ENCODE measurements at regions not wholly inside any gene's neighbourhood (a gene's known extent, or its start where the extent isn't known, plus 50 kb on each side); places are given as distances from the start of the nearest gene placed in this dataset.

GRCh38 chr3:118548434-118548833, 486.2 kb downstream of the IGSF11 start:
- Histone ChIP-seq H3K27ac (ENCODE audit: low read depth, low read length) (no peak overlapping the region), H3K4me1 (ENCODE audit: control insufficient read depth in 1 of 2, insufficient read depth in 2 of 2, low read length in 2 of 2) (no peaks in the 10 kb centered on the region), H3K4me3 (ENCODE audit: low read depth in 1 of 2, low read length in 2 of 2) (no peak overlapping the region), H3K9me3 (ENCODE audit: control insufficient read depth in 1 of 2, low read length in 2 of 2) (no peaks in the 10 kb centered on the region), H3K27me3 (ENCODE audit: control insufficient read depth in 1 of 2, insufficient read depth in 2 of 2, low read length in 2 of 2) (no peaks in the 10 kb centered on the region), H3K36me3 (ENCODE audit: control insufficient read depth in 1 of 2, insufficient read depth in 2 of 2, low read length in 2 of 2) (no peaks in the 10 kb centered on the region), H3K9ac (ENCODE audit: low read depth in 1 of 2, low read length in 2 of 2) (no peak overlapping the region)

- no peaks in the 10 kb centered on the region for H3K36me3 ChIP-seq (ENCODE audit: control insufficient read depth in 1 of 2, insufficient read depth in 2 of 2, low read length in 2 of 2)
- no peak overlapping the region for H3K27ac ChIP-seq (ENCODE audit: low read depth, low read length)
- H3K4me1 ChIP-seq (ENCODE audit: control insufficient read depth in 1 of 2, insufficient read depth in 2 of 2, low read length in 2 of 2) = no peaks in the 10 kb centered on the region
- no peak overlapping the region for H3K4me3 ChIP-seq (ENCODE audit: low read depth in 1 of 2, low read length in 2 of 2)
- H3K27me3 ChIP-seq (ENCODE audit: control insufficient read depth in 1 of 2, insufficient read depth in 2 of 2, low read length in 2 of 2) = no peaks in the 10 kb centered on the region
- H3K9ac ChIP-seq (ENCODE audit: low read depth in 1 of 2, low read length in 2 of 2) = no peak overlapping the region
- H3K9me3 ChIP-seq (ENCODE audit: control insufficient read depth in 1 of 2, low read length in 2 of 2) = no peaks in the 10 kb centered on the region
Observed at GRCh38 chr3:118550122-118550521, 484.5 kb downstream of the IGSF11 start.

DNA sequence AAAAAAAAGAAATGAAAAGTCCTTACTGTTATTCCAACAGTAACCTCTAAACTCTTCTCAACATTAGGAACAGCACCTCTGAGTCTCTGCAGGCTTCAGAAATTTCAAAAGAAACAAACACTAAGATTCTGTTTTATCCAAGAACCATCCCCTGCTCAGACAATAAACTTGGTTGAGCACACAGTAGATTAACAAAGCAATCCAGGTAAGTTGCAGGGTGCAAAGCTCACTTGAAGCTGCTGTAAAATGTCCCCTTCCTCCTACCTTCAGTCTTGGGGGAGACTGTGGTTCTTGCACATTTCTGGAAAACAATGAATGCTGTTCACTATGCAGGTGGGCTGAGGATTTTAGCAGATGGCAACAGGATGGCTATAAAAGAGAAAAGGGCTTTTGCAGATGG, 484.1 kb downstream of the IGSF11 start:
- Histone ChIP-seq H3K36me3 (ENCODE audit: control insufficient read depth in 1 of 2, insufficient read depth in 2 of 2, low read length in 2 of 2) (no peaks in the 10 kb centered on the region), H3K9ac (ENCODE audit: low read depth in 1 of 2, low read length in 2 of 2) (no peak overlapping the region)

GRCh38 chr3:118554148-118554838, 480.4 kb downstream of the IGSF11 start:
- no peaks in the 10 kb centered on the region for H3K9me3 ChIP-seq (ENCODE audit: control insufficient read depth in 1 of 2, low read length in 2 of 2)
- no peaks in the 10 kb centered on the region for H3K27me3 ChIP-seq (ENCODE audit: control insufficient read depth in 1 of 2, insufficient read depth in 2 of 2, low read length in 2 of 2)
- no peaks in the 10 kb centered on the region for H3K36me3 ChIP-seq (ENCODE audit: control insufficient read depth in 1 of 2, insufficient read depth in 2 of 2, low read length in 2 of 2)
- no peaks in the 10 kb centered on the region for H3K4me1 ChIP-seq (ENCODE audit: control insufficient read depth in 1 of 2, insufficient read depth in 2 of 2, low read length in 2 of 2)
- H3K4me3 ChIP-seq (ENCODE audit: low read depth in 1 of 2, low read length in 2 of 2) = no peak overlapping the region
- no peak overlapping the region for H3K27ac ChIP-seq (ENCODE audit: low read depth, low read length)
- no peak overlapping the region for H3K9ac ChIP-seq (ENCODE audit: low read depth in 1 of 2, low read length in 2 of 2)

More for the DNA sequence above, 484.1 kb downstream of the IGSF11 start:
- H3K9me3 ChIP-seq (ENCODE audit: control insufficient read depth in 1 of 2, low read length in 2 of 2) = no peaks in the 10 kb centered on the region
- H3K27ac ChIP-seq (ENCODE audit: low read depth, low read length) = no peak overlapping the region
- no peaks in the 10 kb centered on the region for H3K4me1 ChIP-seq (ENCODE audit: control insufficient read depth in 1 of 2, insufficient read depth in 2 of 2, low read length in 2 of 2)
- no peak overlapping the region for H3K4me3 ChIP-seq (ENCODE audit: low read depth in 1 of 2, low read length in 2 of 2)
- H3K27me3 ChIP-seq (ENCODE audit: control insufficient read depth in 1 of 2, insufficient read depth in 2 of 2, low read length in 2 of 2) = no peaks in the 10 kb centered on the region

DNA sequence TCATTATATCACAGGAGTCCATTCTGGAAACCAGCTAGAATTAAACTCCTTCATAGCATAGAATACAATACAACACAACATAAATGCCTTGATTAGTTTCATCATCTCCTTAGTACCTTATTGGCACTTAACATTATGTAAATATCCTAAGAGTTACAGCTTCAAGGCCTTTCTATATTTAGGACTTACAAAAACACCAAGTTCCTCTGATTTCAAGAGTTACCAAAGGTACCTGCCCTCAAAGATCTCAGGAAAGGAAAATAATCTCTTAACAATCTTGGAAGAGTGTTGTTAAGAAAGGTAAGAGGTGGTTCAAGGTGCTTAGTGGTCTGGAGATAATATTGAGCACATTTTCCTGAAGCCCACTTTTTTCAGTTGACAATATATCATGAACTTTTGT, 477.7 kb downstream of the IGSF11 start:
- Histone ChIP-seq H3K36me3 (ENCODE audit: control insufficient read depth in 1 of 2, insufficient read depth in 2 of 2, low read length in 2 of 2) (no peaks in the 10 kb centered on the region), H3K9ac (ENCODE audit: low read depth in 1 of 2, low read length in 2 of 2) (no peak overlapping the region), H3K4me1 (ENCODE audit: control insufficient read depth in 1 of 2, insufficient read depth in 2 of 2, low read length in 2 of 2) (no peaks in the 10 kb centered on the region), H3K9me3 (ENCODE audit: control insufficient read depth in 1 of 2, low read length in 2 of 2) (no peaks in the 10 kb centered on the region), H3K27ac (ENCODE audit: low read depth, low read length) (no peak overlapping the region), H3K27me3 (ENCODE audit: control insufficient read depth in 1 of 2, insufficient read depth in 2 of 2, low read length in 2 of 2) (no peaks in the 10 kb centered on the region), H3K4me3 (ENCODE audit: low read depth in 1 of 2, low read length in 2 of 2) (no peak overlapping the region)

- Histone ChIP-seq H3K9ac (ENCODE audit: low read depth in 1 of 2, low read length in 2 of 2) (no peak overlapping the region), H3K9me3 (ENCODE audit: control insufficient read depth in 1 of 2, low read length in 2 of 2) (no peaks in the 10 kb centered on the region), H3K27me3 (ENCODE audit: control insufficient read depth in 1 of 2, insufficient read depth in 2 of 2, low read length in 2 of 2) (no peaks in the 10 kb centered on the region), H3K4me1 (ENCODE audit: control insufficient read depth in 1 of 2, insufficient read depth in 2 of 2, low read length in 2 of 2) (no peaks in the 10 kb centered on the region), H3K27ac (ENCODE audit: low read depth, low read length) (no peak overlapping the region), H3K4me3 (ENCODE audit: low read depth in 1 of 2, low read length in 2 of 2) (no peak overlapping the region), H3K36me3 (ENCODE audit: control insufficient read depth in 1 of 2, insufficient read depth in 2 of 2, low read length in 2 of 2) (no peaks in the 10 kb centered on the region)
Observed at GRCh38 chr3:118557513-118557912, 477.1 kb downstream of the IGSF11 start.

DNA sequence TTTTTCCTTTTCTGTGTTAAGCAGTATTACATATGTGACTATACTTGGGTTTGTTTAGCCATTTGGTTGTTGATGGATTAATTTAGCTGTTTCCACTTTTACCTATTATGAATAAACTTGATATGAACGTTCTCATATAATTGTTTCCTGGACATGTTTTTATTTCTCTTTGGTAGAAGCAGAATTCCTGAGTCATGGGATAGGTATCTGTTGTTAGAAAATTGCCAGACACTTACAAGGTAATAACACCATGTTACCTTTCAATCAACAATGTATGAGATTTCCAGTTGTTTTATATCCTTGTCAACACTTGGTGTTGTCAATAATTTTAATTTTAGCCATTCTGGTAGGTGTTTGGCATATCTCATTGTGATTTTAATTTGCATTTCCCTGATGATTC, 475.4 kb downstream of the IGSF11 start:
- Histone ChIP-seq H3K9me3 (ENCODE audit: control insufficient read depth in 1 of 2, low read length in 2 of 2) (no peaks in the 10 kb centered on the region), H3K36me3 (ENCODE audit: control insufficient read depth in 1 of 2, insufficient read depth in 2 of 2, low read length in 2 of 2) (no peaks in the 10 kb centered on the region), H3K9ac (ENCODE audit: low read depth in 1 of 2, low read length in 2 of 2) (no peak overlapping the region), H3K4me1 (ENCODE audit: control insufficient read depth in 1 of 2, insufficient read depth in 2 of 2, low read length in 2 of 2) (no peaks in the 10 kb centered on the region), H3K27ac (ENCODE audit: low read depth, low read length) (no peak overlapping the region), H3K4me3 (ENCODE audit: low read depth in 1 of 2, low read length in 2 of 2) (no peak overlapping the region), H3K27me3 (ENCODE audit: control insufficient read depth in 1 of 2, insufficient read depth in 2 of 2, low read length in 2 of 2) (no peaks in the 10 kb centered on the region)

- Histone ChIP-seq H3K9me3 (ENCODE audit: control insufficient read depth in 1 of 2, low read length in 2 of 2) (no peaks in the 10 kb centered on the region), H3K4me3 (ENCODE audit: low read depth in 1 of 2, low read length in 2 of 2) (no peak overlapping the region), H3K27ac (ENCODE audit: low read depth, low read length) (no peak overlapping the region), H3K27me3 (ENCODE audit: control insufficient read depth in 1 of 2, insufficient read depth in 2 of 2, low read length in 2 of 2) (no peaks in the 10 kb centered on the region), H3K9ac (ENCODE audit: low read depth in 1 of 2, low read length in 2 of 2) (no peak overlapping the region), H3K36me3 (ENCODE audit: control insufficient read depth in 1 of 2, insufficient read depth in 2 of 2, low read length in 2 of 2) (no peaks in the 10 kb centered on the region), H3K4me1 (ENCODE audit: control insufficient read depth in 1 of 2, insufficient read depth in 2 of 2, low read length in 2 of 2) (no peaks in the 10 kb centered on the region)
Observed at GRCh38 chr3:118564800-118565199, 469.8 kb downstream of the IGSF11 start.

- Histone ChIP-seq H3K36me3 (ENCODE audit: control insufficient read depth in 1 of 2, insufficient read depth in 2 of 2, low read length in 2 of 2) (no peaks in the 10 kb centered on the region), H3K27ac (ENCODE audit: low read depth, low read length) (no peak overlapping the region), H3K9ac (ENCODE audit: low read depth in 1 of 2, low read length in 2 of 2) (no peak overlapping the region), H3K4me1 (ENCODE audit: control insufficient read depth in 1 of 2, insufficient read depth in 2 of 2, low read length in 2 of 2) (no peaks in the 10 kb centered on the region), H3K27me3 (ENCODE audit: control insufficient read depth in 1 of 2, insufficient read depth in 2 of 2, low read length in 2 of 2) (no peaks in the 10 kb centered on the region), H3K4me3 (ENCODE audit: low read depth in 1 of 2, low read length in 2 of 2) (no peak overlapping the region), H3K9me3 (ENCODE audit: control insufficient read depth in 1 of 2, low read length in 2 of 2) (no peaks in the 10 kb centered on the region)
Observed at GRCh38 chr3:118573912-118574311, 460.7 kb downstream of the IGSF11 start.

GRCh38 chr3:118577055-118577777, 457.4 kb downstream of the IGSF11 start:
- no peaks in the 10 kb centered on the region for H3K27me3 ChIP-seq (ENCODE audit: control insufficient read depth in 1 of 2, insufficient read depth in 2 of 2, low read length in 2 of 2)
- H3K4me1 ChIP-seq (ENCODE audit: control insufficient read depth in 1 of 2, insufficient read depth in 2 of 2, low read length in 2 of 2) = no peaks in the 10 kb centered on the region
- no peaks in the 10 kb centered on the region for H3K9me3 ChIP-seq (ENCODE audit: control insufficient read depth in 1 of 2, low read length in 2 of 2)
- no peak overlapping the region for H3K27ac ChIP-seq (ENCODE audit: low read depth, low read length)
- no peaks in the 10 kb centered on the region for H3K36me3 ChIP-seq (ENCODE audit: control insufficient read depth in 1 of 2, insufficient read depth in 2 of 2, low read length in 2 of 2)
- no peak overlapping the region for H3K9ac ChIP-seq (ENCODE audit: low read depth in 1 of 2, low read length in 2 of 2)
- no peak overlapping the region for H3K4me3 ChIP-seq (ENCODE audit: low read depth in 1 of 2, low read length in 2 of 2)
